OCI-LY3 (cell line): ENCODE measurements at regions not wholly inside any gene's neighbourhood (a gene's known extent, or its start where the extent isn't known, plus 50 kb on each side); places are given as distances from the start of the nearest gene placed in this dataset.

Experiments used
- EZH2phosphoT487 ChIP-seq: fragments of 200-600 bp; shearing (Covaris generic); IDR thresholded peaks from 2 replicates; pipeline ENCODE4 v1.6.1; 2018; ENCODE audit warnings: antibody characterized with exemption, mixed run types, low read depth
- TF ChIP-seq, protein P1 (sequence below): fragments of 200-600, 300-600 bp; sonication (generic); IDR thresholded peaks from 2 replicates; pipeline ENCODE4 v1.5.1; 2014; ENCODE audit warnings: antibody characterized with exemption, low read length, low read depth

DNA sequence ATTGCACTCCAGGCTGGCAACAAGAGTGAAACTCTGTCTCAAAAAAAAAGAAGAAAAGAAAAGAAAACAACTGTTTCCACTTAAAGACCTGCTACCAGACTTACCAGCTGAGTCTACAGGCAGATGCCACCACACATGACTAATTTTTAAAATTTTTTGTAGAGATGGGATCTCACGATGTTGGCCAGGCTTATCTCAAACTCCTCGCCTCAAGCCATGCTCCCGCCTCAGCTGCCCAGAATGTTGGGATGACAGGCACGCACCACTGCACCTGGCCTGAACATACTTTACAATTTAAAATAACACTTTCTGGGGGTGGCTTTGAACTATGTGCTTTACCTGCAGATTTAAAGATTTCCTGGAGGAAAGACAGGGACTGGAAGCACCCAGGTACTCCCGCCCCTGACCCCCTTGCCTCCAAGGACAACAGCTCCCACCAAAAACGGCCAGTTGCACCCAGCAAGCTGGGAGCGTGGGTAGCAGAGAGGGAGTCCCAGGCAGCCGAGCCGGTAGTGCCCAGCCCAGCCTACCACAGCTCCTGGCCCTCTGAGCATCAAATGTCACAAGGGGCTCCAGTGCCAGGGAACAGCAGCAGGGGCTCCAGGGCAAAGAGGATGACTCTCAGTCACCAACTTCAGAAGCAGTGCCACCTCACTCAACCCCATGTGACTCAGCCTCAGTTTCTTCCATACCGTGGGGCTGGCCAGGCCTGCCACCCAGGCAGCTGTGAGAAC lies 262.9 kb downstream of the PARN start:
- TF ChIP-seq, protein P1, sequence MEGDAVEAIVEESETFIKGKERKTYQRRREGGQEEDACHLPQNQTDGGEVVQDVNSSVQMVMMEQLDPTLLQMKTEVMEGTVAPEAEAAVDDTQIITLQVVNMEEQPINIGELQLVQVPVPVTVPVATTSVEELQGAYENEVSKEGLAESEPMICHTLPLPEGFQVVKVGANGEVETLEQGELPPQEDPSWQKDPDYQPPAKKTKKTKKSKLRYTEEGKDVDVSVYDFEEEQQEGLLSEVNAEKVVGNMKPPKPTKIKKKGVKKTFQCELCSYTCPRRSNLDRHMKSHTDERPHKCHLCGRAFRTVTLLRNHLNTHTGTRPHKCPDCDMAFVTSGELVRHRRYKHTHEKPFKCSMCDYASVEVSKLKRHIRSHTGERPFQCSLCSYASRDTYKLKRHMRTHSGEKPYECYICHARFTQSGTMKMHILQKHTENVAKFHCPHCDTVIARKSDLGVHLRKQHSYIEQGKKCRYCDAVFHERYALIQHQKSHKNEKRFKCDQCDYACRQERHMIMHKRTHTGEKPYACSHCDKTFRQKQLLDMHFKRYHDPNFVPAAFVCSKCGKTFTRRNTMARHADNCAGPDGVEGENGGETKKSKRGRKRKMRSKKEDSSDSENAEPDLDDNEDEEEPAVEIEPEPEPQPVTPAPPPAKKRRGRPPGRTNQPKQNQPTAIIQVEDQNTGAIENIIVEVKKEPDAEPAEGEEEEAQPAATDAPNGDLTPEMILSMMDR, result no peak
- no peak for TF ChIP-seq EZH2phosphoT487
